Body of pancreas (tissue), 4 donors: ENCODE measurements at regions not wholly inside any gene's neighbourhood (a gene's known extent, or its start where the extent isn't known, plus 50 kb on each side); places are given as distances from the start of the nearest gene placed in this dataset.

Experiments used
- ATAC-seq: fragments of 150-250 bp; one replicate; pipeline ENCODE4 v1.9.1; 2016
- DNase-seq, 4 donors: peaks; one replicate each; pipeline ENCODE4 v3.0.0-alpha.2; 2019
- H3K27ac ChIP-seq, 4 donors: fragments of 200-600 bp; sonication (generic); 1 replicate in 3 of 4; 2 replicates in 1 of 4; pipeline versions ENCODE4 v1.5.1 to v1.6.1; 2016 to 2019; ENCODE audit warnings: mild to moderate bottlenecking in 1 of 4, mixed read lengths in 1 of 4, moderate library complexity in 1 of 4
- H3K27me3 ChIP-seq, 2 donors: fragments of 200-600 bp; sonication (generic); one replicate each; pipeline ENCODE4 v1.6.0; 2016; ENCODE audit warnings: mild to moderate bottlenecking in 1 of 2
- H3K36me3 ChIP-seq, 2 donors: fragments of 200-600 bp; sonication (generic); replicated peaks in 1 of 2; 2 replicates each; pipeline ENCODE4 v1.5.1; 2016; ENCODE audit warnings: low read depth in 2 of 2; ENCODE audit not compliant: insufficient read depth in 1 of 2
- H3K4me1 ChIP-seq: fragments of 200-600 bp; sonication (generic); one replicate; pipeline ENCODE4 v1.6.0; 2016
- H3K4me3 ChIP-seq, 2 donors: fragments of 200-600 bp; sonication (generic); 1 replicate in 1 of 2; 2 replicates in 1 of 2; pipeline ENCODE4 v1.5.1; 2016 to 2019
- H3K9me3 ChIP-seq, 3 donors: fragments of 200-600 bp; sonication (generic); 1 replicate in 2 of 3; 2 replicates in 1 of 3; pipeline ENCODE4 v1.5.1; 2016
- POLR2A ChIP-seq, 3 donors: fragments of 450-650 bp; IDR thresholded peaks; one replicate each; pipeline ENCODE4 v1.6.1; 2016; ENCODE audit warnings: antibody characterized with exemption in 3 of 3, mild to moderate bottlenecking in 2 of 3
- WGBS, 2 donors: methylation state at CpG; one replicate each; pipeline ENCODE4 v1.1.5; 2017; 5-methylcytosine and 5-hydroxymethylcytosine counted together
- intact Hi-C: fragments of 100-400 bp; cut with DNase I; formaldehyde crosslinking; loops from one replicate; pipeline ENCODE4 v1.15.1; 2023
- TF ChIP-seq, protein P1 (sequence below), 7 experiments: fragments of 450-650 bp in 4 of 7; fragments of 200-600 bp in 3 of 7; sonication (generic) in 3 of 7; IDR thresholded peaks; one replicate each; pipeline ENCODE4 v1.5.1; 2016 to 2019; ENCODE audit warnings: antibody characterized with exemption in 7 of 7

DNA sequence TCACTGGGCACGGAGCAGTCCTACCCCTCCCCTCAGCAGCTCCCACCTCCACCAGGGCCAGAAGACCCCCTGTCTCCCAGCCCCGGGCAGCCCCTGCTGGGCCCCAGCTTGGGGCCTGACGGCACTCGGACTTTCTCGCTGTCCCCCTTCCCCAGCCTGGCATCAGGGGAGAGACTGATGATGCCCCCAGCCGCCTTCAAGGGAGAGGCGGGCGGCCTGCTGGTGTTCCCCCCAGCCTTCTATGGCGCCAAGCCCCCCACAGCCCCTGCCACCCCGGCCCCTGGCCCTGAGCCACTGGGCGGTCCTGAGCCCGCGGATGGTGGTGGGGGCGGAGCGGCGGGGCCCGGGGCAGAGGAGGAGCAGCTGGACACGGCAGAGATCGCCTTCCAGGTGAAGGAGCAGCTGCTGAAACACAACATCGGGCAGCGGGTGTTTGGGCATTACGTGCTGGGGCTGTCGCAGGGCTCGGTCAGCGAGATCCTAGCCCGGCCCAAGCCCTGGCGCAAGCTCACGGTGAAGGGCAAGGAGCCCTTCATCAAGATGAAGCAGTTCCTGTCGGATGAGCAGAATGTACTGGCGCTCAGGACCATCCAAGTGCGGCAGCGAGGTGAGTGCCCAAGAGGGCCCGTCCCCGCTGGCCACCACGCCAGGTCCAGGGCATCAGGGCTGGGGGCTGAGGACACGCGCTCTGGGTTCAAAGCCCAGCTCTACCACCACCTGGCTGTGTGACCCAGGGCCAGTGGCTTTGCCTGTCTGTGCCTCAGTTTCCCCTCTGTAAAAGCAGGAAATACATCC lies 58.6 kb downstream of the PHETA1 start:
- ATAC-seq = no peak
- TF ChIP-seq POLR2A (IDR thresholded peaks at IDR 0.05) = no peak
- TF ChIP-seq, protein P1, sequence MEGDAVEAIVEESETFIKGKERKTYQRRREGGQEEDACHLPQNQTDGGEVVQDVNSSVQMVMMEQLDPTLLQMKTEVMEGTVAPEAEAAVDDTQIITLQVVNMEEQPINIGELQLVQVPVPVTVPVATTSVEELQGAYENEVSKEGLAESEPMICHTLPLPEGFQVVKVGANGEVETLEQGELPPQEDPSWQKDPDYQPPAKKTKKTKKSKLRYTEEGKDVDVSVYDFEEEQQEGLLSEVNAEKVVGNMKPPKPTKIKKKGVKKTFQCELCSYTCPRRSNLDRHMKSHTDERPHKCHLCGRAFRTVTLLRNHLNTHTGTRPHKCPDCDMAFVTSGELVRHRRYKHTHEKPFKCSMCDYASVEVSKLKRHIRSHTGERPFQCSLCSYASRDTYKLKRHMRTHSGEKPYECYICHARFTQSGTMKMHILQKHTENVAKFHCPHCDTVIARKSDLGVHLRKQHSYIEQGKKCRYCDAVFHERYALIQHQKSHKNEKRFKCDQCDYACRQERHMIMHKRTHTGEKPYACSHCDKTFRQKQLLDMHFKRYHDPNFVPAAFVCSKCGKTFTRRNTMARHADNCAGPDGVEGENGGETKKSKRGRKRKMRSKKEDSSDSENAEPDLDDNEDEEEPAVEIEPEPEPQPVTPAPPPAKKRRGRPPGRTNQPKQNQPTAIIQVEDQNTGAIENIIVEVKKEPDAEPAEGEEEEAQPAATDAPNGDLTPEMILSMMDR (IDR thresholded peaks at IDR 0.05) = no peak
- H3K4me3 ChIP-seq = no peak overlapping the region
- no peaks in the 10 kb centered on the region for H3K36me3 ChIP-seq
- H3K27ac ChIP-seq = no peak overlapping the region
- H3K27me3 ChIP-seq = no peaks in the 10 kb centered on the region
- DNase-seq = no peak
- no peaks in the 10 kb centered on the region for H3K4me1 ChIP-seq
- 75 to 79% methylated on average over 19 to 34 of the region's 37 CpGs for WGBS, 2 donors
- H3K9me3 ChIP-seq = peaks cover 0 to 7% (median 0%) of the 10 kb centered on the region in 3 donors
- intact Hi-C loops = loop anchor here (10.0 kb wide), 1 partner anchor 285 kb away; no protein-coding TSS in a partner anchor

DNA sequence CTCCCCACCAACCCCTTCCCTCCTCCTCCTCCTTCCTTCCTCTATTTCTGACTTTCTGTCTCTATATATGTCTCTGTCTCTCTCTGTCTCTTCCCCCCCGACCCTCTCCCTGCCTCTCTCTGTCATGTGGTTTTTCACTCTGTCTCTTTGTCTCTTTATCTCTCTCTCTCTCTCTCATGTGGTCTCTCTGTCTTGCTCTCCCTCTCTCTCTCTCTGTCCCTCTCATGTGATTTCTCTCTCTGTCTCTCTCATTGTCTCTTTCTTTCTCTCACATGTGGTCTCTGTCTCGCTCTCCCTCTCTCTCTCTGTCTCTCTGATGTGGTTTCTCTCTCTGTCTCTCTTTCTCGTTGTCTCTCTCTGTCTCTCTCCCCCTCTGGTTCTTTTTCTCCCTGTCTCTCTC lies 59.3 kb downstream of the PHETA1 start:
- no peaks in the 10 kb centered on the region for H3K36me3 ChIP-seq
- ATAC-seq (no peak), DNase-seq (no peak)
- no peak for TF ChIP-seq POLR2A (IDR thresholded peaks at IDR 0.05)
- TF ChIP-seq, protein P1 (IDR thresholded peaks at IDR 0.05) = no peak
- intact Hi-C loops = no loop called here
- WGBS, 2 donors = 57 to 69% methylated on average over 3 of the region's 3 CpGs
- H3K27ac ChIP-seq = no peak overlapping the region
- H3K4me3 ChIP-seq = no peak overlapping the region
- H3K4me1 ChIP-seq = no peaks in the 10 kb centered on the region
- H3K9me3 ChIP-seq = peaks cover 0 to 14% (median 0%) of the 10 kb centered on the region in 3 donors
- H3K27me3 ChIP-seq = no peaks in the 10 kb centered on the region

DNA sequence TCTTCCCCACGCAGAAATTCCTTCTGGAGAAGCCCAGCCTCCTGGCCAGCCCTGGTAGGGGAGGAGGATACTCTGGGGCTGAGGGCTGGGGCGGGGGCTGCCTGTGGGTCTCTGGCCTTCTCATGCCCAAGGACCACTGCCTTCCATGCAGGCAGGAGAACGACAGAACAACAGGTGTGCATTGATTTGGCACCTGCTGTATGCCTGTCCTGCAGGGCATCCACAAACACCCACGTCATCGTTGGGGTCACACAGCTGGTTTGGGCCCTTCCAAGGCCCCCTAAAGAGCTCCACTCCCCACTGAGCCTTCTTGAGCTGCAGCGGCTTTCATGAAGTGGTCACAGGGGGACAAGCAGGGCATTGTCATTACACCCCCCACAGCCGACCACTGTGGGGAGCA lies 60.4 kb downstream of the PHETA1 start:
- ATAC-seq (no peak), DNase-seq (no peak)
- Histone ChIP-seq H3K4me1 (no peaks in the 10 kb centered on the region), H3K9me3 (peaks cover 0 to 25% (median 0%) of the 10 kb centered on the region in 3 donors), H3K27me3 (no peaks in the 10 kb centered on the region), H3K4me3 (no peak overlapping the region), H3K27ac (no peak overlapping the region), H3K36me3 (no peaks in the 10 kb centered on the region)
- 72 to 75% methylated on average over 5 to 7 of the region's 7 CpGs for WGBS, 2 donors
- no peak for TF ChIP-seq POLR2A (IDR thresholded peaks at IDR 0.05)
- TF ChIP-seq, protein P1 (IDR thresholded peaks at IDR 0.05) = no peak
- intact Hi-C loops = no loop called here

DNA sequence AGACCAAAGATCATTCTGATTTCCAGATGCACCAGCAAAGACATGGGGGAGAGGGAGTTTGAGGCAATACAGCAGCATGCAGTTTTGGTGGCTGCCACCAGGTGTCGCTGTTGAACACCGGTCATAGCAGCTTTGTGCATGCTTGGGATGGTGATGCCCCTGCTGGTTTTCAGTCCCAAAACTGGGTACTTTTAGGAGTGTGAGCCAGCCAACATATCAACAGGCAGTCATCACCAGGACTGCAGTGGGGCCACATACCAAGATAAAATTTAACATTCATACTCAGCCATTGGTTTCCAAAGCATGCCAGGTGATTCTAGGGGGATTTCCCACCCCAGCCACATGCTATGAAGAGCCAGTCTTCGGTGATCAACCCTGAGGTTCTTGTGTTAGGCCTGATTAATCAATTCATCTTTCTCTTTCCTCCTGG lies 64.2 kb downstream of the PHETA1 start:
- no peak overlapping the region for H3K4me3 ChIP-seq
- ATAC-seq (no peak), DNase-seq (no peak)
- no peak for TF ChIP-seq POLR2A (IDR thresholded peaks at IDR 0.05)
- TF ChIP-seq, protein P1 (IDR thresholded peaks at IDR 0.05) = peak in 5 of 7 experiments; percentile 11 to 39 (median 25)
- peaks cover 0 to 25% (median 0%) of the 10 kb centered on the region in 3 donors for H3K9me3 ChIP-seq
- H3K4me1 ChIP-seq = no peaks in the 10 kb centered on the region
- WGBS, 2 donors = 34 to 100% methylated on average over 1 to 3 of the region's 3 CpGs
- H3K36me3 ChIP-seq = no peaks in the 10 kb centered on the region
- intact Hi-C loops = no loop called here
- no peak overlapping the region for H3K27ac ChIP-seq
- H3K27me3 ChIP-seq = no peaks in the 10 kb centered on the region

DNA sequence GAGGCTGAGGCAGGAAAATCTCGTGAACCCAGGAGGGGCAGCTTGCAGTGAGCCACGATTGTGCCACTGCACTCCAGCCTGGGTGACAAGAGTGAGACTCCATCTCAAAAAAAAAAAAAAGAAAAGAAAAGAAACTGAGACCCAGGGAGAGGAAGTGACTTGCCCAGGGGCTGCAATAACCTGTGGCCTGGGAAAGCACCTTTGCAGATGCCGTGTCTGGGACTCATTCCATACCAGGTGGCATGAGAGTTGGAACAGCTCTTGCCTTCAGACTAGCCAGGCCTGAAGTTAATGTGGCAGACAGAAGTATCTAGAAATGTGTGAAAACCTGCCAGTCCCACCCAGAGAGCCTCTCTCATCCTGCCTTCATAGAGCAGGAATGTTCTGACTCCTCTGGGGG lies 65.4 kb downstream of the PHETA1 start:
- TF ChIP-seq, protein P1 (IDR thresholded peaks at IDR 0.05) = no peak
- TF ChIP-seq POLR2A (IDR thresholded peaks at IDR 0.05) = no peak
- Histone ChIP-seq H3K4me1 (no peaks in the 10 kb centered on the region), H3K4me3 (no peak overlapping the region), H3K27me3 (no peaks in the 10 kb centered on the region), H3K9me3 (peaks cover 0 to 25% (median 0%) of the 10 kb centered on the region in 3 donors), H3K27ac (no peak overlapping the region), H3K36me3 (no peaks in the 10 kb centered on the region)
- WGBS, 2 donors = 60 to 74% methylated on average over 3 of the region's 3 CpGs
- intact Hi-C loops = no loop called here
- DNase-seq (no peak), ATAC-seq (no peak)
